ENCODE measurements at regions not wholly inside any gene's neighbourhood (a gene's known extent, or its start where the extent isn't known, plus 50 kb on each side); places are given as distances from the start of the nearest gene placed in this dataset.

DNA sequence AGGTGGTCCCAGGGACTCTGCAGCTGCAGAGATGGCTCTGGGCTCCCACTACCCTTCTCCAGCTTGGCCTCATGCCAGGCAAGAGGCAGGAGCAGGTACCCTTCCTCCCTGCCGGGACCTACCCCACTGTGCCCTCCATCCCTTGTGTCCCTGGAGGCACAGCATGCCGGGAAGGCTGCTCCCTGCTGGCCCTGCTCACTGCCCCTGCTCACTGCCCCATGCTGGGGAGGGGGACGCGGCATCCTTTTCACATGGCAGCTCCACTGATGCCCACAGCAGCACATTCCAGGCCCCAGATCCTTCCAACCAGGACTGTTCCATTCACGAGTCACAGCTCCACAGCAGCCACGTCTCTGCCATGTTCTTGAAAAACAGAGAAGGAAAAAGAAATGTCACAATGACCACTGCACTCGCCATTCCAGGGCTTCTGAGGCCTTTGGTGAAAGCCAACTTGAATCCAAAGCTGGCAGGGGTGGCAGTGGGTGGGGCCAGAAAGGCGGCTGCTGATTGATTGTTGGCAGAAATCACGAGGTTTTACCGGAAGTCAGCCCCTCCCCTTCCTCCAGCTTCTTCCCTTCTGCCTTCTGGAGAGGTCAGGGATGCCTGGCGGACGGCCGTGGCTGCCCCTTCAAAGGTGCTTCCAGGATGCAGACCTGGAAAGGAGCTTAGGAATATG is 268.0 kb downstream of the CYP26B1 start:
- peaks cover 43% of the 10 kb centered on the region for H3K4me1 ChIP-seq (ENCODE audit: control insufficient read depth, insufficient read depth, low read length, unreplicated experiment)
- no peaks in the 10 kb centered on the region for H3K36me3 ChIP-seq (ENCODE audit: insufficient read depth, low read length)
- no peaks in the 10 kb centered on the region for H3K27me3 ChIP-seq (ENCODE audit: insufficient read depth, low read length)
- H3K27ac ChIP-seq (ENCODE audit: low read depth, low read length), result no peak overlapping the region
- H3K79me2 ChIP-seq (ENCODE audit: control insufficient read depth, insufficient read depth, low read length, unreplicated experiment), result no peaks in the 10 kb centered on the region
- no peak overlapping the region for H2AFZ ChIP-seq (ENCODE audit: low read length, unreplicated experiment)
- H3K4me3 ChIP-seq (ENCODE audit: low read depth, low read length), result no peak overlapping the region

DNA sequence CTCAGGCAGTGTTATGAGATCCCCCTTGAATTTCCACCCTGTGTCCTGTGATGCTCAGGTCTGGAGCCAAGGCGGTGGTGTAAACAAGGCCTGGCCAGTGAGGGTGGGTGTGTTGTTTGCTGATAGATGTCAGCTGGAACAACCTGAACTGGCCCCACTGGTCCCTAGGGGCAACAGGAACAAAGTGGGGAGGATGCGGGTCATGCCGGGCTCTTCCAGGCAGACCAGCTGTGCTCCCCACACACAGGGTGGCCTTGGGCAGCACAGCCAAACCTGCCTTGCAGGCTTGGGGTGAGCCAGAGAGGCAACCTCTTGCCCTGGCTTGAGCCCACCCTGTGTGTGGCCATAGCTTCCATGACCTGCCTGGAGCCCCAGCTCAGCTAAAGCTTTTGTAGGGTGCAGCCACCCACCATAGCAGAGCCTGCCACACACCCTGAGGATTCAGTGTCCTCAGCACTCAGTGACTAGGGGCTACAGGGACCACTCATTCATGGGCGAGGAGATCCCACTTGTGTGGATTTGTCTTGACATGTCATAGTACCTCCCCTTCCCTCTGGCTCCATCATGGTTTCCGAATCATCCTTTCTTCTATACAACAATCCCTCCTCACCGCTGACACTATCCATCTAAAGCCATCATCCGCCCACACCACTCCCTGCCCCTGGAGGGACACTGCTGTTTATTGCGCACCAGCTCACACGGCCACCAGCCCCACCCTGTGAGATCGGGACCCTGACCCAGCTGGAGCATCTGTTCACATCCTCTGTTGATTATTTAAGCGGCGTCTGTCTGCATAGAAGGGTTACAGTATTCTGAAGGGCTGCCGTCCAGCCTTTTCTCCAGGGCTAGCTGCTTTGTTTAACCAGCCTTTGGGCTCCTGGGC is 268.8 kb downstream of the CYP26B1 start:
- no peaks in the 10 kb centered on the region for H3K79me2 ChIP-seq (ENCODE audit: control insufficient read depth, insufficient read depth, low read length, unreplicated experiment)
- H2AFZ ChIP-seq (ENCODE audit: low read length, unreplicated experiment), result no peak overlapping the region
- H3K4me3 ChIP-seq (ENCODE audit: low read depth, low read length), result no peak overlapping the region
- no peak overlapping the region for H3K27ac ChIP-seq (ENCODE audit: low read depth, low read length)
- H3K27me3 ChIP-seq (ENCODE audit: insufficient read depth, low read length), result no peaks in the 10 kb centered on the region
- no peaks in the 10 kb centered on the region for H3K36me3 ChIP-seq (ENCODE audit: insufficient read depth, low read length)
- H3K4me1 ChIP-seq (ENCODE audit: control insufficient read depth, insufficient read depth, low read length, unreplicated experiment), result peaks cover 39% of the 10 kb centered on the region

DNA sequence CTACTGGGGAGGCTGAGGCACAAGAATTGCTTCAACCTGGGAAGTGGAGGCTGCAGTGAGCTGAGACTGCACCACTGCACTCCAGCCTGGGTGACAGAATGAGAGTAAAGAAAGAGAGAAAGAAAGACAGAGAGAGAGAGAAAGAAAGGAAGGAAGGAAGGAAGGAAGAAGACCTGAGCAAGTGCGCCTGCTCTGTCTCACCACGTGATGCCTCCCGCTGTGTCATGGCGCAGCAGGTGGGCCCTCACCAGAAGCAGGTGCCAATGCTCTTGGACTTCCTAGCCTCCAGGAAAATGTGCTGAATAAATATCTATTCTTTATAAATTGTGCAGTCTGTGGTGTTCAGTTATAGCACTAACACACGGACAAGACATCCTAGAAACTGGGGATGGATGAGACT is 270.0 kb downstream of the CYP26B1 start:
- H3K79me2 ChIP-seq (ENCODE audit: control insufficient read depth, insufficient read depth, low read length, unreplicated experiment), result no peaks in the 10 kb centered on the region
- no peaks in the 10 kb centered on the region for H3K36me3 ChIP-seq (ENCODE audit: insufficient read depth, low read length)
- no peaks in the 10 kb centered on the region for H3K27me3 ChIP-seq (ENCODE audit: insufficient read depth, low read length)
- peaks cover 27% of the 10 kb centered on the region for H3K4me1 ChIP-seq (ENCODE audit: control insufficient read depth, insufficient read depth, low read length, unreplicated experiment)
- H3K4me3 ChIP-seq (ENCODE audit: low read depth, low read length), result no peak overlapping the region
- no peak overlapping the region for H3K27ac ChIP-seq (ENCODE audit: low read depth, low read length)
- H2AFZ ChIP-seq (ENCODE audit: low read length, unreplicated experiment), result no peak overlapping the region

DNA sequence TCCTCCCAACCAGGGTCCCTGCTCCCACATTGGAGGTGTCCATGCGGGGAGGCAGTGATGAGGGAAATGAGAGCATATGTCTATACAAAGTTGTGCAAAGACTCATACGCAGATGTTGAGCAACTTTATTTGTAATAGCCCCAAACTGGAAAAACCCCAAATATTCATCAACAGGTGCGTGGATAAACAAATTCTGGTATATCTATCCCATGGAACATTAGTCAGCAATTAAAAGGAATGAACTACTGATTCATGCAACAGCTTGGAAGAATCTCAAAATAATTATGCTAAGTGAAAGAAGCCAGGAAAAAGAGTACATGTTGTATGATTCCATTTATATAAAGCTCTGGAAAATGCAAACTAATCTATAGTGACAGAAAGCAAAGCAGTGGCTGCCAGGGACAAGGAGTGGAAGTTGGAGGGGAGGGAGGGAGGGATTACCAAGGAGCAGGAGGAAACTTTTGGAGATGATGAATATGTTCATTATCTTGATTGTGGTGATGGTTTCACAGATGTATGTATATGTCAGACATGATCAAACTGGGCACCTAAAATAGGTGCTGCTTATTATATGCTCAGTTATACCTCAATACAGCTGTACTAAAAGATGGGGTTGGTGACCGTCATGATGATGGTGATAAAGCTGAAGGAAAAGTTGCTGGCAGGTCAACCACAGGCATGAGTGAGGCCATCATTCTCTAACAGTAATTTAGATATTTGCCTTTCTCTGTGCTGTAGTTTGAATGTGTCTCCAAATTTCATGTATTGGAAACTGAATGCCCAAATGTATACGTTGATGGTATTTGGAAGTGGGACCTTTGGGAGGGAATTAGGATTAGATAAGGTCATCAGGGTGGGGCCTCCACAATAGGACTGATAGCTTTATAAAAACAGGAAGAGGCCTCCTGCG is 270.9 kb downstream of the CYP26B1 start:
- Histone ChIP-seq H3K4me1 (ENCODE audit: control insufficient read depth, insufficient read depth, low read length, unreplicated experiment) (peaks cover 18% of the 10 kb centered on the region), H3K4me3 (ENCODE audit: low read depth, low read length) (no peak overlapping the region), H3K27ac (ENCODE audit: low read depth, low read length) (no peak overlapping the region), H3K36me3 (ENCODE audit: insufficient read depth, low read length) (no peaks in the 10 kb centered on the region), H3K27me3 (ENCODE audit: insufficient read depth, low read length) (no peaks in the 10 kb centered on the region), H3K79me2 (ENCODE audit: control insufficient read depth, insufficient read depth, low read length, unreplicated experiment) (no peaks in the 10 kb centered on the region), H2AFZ (ENCODE audit: low read length, unreplicated experiment) (no peak overlapping the region)

DNA sequence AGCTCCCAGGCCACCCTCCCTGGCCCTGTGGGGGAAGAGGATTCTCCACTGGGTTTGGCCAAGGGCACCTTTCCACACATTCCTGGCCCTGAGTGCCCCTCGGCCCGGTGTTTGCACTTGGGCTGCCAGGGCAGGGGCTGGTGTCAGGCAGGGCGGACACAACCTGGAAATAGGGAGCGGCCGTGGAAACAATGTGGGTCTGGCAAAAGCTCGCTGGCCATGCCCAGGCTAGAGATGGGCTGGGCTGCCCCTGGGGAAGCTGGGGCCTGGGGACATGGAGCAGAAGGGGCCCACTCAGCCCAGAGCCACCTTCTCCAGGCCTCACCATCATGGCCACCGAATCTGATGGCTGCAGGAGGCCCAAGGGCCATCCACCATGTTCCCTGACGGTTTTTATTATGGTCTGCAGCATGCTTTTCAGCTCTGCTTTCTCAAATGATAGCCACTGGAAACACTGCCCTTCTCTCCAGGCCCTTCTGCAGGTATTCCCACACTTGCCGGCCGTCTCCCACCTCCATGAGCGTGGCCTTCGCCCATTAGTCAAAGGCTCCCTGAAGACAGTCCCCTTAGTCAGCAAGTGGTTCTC is 275.1 kb downstream of the CYP26B1 start:
- Histone ChIP-seq H3K27me3 (ENCODE audit: insufficient read depth, low read length) (peaks cover 23% of the 10 kb centered on the region), H3K36me3 (ENCODE audit: insufficient read depth, low read length) (no peaks in the 10 kb centered on the region), H3K4me1 (ENCODE audit: control insufficient read depth, insufficient read depth, low read length, unreplicated experiment) (no peaks in the 10 kb centered on the region), H2AFZ (ENCODE audit: low read length, unreplicated experiment) (no peak overlapping the region), H3K79me2 (ENCODE audit: control insufficient read depth, insufficient read depth, low read length, unreplicated experiment) (no peaks in the 10 kb centered on the region), H3K27ac (ENCODE audit: low read depth, low read length) (no peak overlapping the region), H3K4me3 (ENCODE audit: low read depth, low read length) (no peak overlapping the region)

DNA sequence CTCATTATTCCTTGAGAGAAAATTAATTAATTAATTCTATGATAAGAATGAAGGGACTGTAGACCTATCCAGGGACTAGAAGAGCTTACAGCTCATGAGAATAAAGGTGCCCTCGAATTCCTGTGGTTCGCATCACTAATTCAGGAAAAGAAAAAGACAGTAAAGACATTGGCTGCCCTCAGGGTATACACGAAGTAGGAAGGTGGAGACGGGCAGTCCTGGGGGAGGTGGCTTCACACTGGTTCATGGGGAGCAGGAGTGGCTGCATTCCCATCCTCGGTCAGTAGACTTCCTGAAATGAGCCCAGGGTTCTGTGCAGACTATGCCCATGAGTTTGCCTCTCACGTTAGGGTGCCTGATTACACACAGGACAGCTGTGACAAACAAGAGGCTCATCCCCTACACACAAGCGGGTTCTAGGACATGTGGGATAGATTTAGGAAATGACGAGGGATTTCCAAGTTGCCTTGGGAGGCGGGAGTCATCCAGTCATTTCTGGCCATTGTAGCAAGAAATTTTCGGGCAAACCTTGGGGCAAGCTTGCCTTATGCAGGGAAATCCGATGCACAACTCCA is 282.2 kb downstream of the CYP26B1 start:
- Histone ChIP-seq H3K4me3 (ENCODE audit: low read depth, low read length) (no peak overlapping the region), H3K4me1 (ENCODE audit: control insufficient read depth, insufficient read depth, low read length, unreplicated experiment) (no peaks in the 10 kb centered on the region), H3K36me3 (ENCODE audit: insufficient read depth, low read length) (no peaks in the 10 kb centered on the region), H3K79me2 (ENCODE audit: control insufficient read depth, insufficient read depth, low read length, unreplicated experiment) (no peaks in the 10 kb centered on the region), H2AFZ (ENCODE audit: low read length, unreplicated experiment) (no peak overlapping the region), H3K27me3 (ENCODE audit: insufficient read depth, low read length) (peaks cover 58% of the 10 kb centered on the region), H3K27ac (ENCODE audit: low read depth, low read length) (no peak overlapping the region)

DNA sequence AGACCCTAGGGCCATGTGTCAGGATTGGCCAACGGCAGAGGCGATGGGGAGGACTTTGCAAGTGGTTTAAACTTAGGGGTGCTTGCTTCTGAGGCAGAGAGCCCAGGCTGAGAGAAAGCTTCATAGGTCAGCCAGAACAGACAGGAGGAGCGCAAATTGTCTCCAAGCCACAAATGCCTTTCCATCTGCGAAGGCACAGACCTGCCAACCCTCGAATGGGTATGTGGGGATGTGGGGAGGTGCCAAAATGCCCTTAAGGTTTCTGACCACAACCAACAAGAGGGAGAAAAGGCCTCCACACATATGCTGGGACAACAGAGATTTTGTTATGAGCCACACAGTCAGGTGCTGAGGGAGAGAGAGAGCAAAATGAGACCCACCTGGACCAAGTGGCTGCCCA is 283.6 kb downstream of the CYP26B1 start:
- H3K27me3 ChIP-seq (ENCODE audit: insufficient read depth, low read length), result peaks cover 56% of the 10 kb centered on the region
- no peak overlapping the region for H3K4me3 ChIP-seq (ENCODE audit: low read depth, low read length)
- H3K27ac ChIP-seq (ENCODE audit: low read depth, low read length), result no peak overlapping the region
- no peaks in the 10 kb centered on the region for H3K79me2 ChIP-seq (ENCODE audit: control insufficient read depth, insufficient read depth, low read length, unreplicated experiment)
- no peaks in the 10 kb centered on the region for H3K4me1 ChIP-seq (ENCODE audit: control insufficient read depth, insufficient read depth, low read length, unreplicated experiment)
- H3K36me3 ChIP-seq (ENCODE audit: insufficient read depth, low read length), result no peaks in the 10 kb centered on the region
- H2AFZ ChIP-seq (ENCODE audit: low read length, unreplicated experiment), result no peak overlapping the region

DNA sequence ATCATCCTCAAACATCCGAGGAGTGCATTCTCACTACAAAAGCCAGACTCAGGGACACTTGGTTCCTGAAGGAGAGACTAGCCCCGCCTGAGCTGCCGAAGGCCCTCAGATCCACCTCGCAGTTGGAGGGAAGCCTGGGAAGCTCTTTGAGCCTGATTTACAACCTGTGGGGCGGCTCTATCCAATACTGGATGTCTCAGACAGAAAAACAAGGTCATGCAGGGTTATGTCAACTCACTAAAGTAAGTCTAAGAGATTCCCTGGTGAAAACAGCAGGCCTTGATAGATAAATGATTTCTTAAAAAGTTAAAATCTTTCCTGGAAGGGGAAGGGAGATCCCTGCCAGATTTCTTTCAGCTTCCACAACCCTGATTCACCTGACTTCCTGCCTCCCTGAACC is 284.3 kb downstream of the CYP26B1 start:
- Histone ChIP-seq H3K4me3 (ENCODE audit: low read depth, low read length) (no peak overlapping the region), H3K27ac (ENCODE audit: low read depth, low read length) (no peak overlapping the region), H3K27me3 (ENCODE audit: insufficient read depth, low read length) (peaks cover 55% of the 10 kb centered on the region), H2AFZ (ENCODE audit: low read length, unreplicated experiment) (no peak overlapping the region), H3K79me2 (ENCODE audit: control insufficient read depth, insufficient read depth, low read length, unreplicated experiment) (no peaks in the 10 kb centered on the region), H3K4me1 (ENCODE audit: control insufficient read depth, insufficient read depth, low read length, unreplicated experiment) (no peaks in the 10 kb centered on the region), H3K36me3 (ENCODE audit: insufficient read depth, low read length) (no peaks in the 10 kb centered on the region)

DNA sequence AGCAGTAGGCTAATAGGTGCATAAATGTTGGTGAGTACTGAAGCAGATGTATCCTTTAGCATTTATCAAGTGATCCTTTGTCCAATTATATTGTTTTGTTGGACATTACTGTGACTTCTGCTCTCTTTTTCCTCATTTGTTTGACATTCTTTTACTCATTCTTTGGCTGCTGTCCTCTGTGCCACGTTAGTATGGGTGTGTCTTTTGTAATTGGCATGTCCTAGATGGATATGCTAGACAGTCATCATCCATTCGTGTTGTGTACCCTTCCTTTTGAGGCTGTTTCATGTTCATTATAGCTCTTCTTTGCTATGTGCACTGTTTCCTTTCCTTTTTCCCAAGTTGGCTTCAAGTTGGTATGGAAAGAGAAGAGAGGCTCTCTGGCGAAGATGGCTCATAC is 284.7 kb downstream of the CYP26B1 start:
- Histone ChIP-seq H3K79me2 (ENCODE audit: control insufficient read depth, insufficient read depth, low read length, unreplicated experiment) (no peaks in the 10 kb centered on the region), H3K27ac (ENCODE audit: low read depth, low read length) (no peak overlapping the region), H3K27me3 (ENCODE audit: insufficient read depth, low read length) (peaks cover 56% of the 10 kb centered on the region), H3K4me3 (ENCODE audit: low read depth, low read length) (no peak overlapping the region), H3K36me3 (ENCODE audit: insufficient read depth, low read length) (no peaks in the 10 kb centered on the region), H3K4me1 (ENCODE audit: control insufficient read depth, insufficient read depth, low read length, unreplicated experiment) (no peaks in the 10 kb centered on the region), H2AFZ (ENCODE audit: low read length, unreplicated experiment) (no peak overlapping the region)
